BLaER1 treated with 17β-estradiol and CSF1 and Interleukin-3, amounts not matched to agents 10 nM and 100 nM (cell line): ENCODE measurements at regions not wholly inside any gene's neighbourhood (a gene's known extent, or its start where the extent isn't known, plus 50 kb on each side); places are given as distances from the start of the nearest gene placed in this dataset.
"Not testable (repeated sequence)": the region's sequence is repeated elsewhere in the genome, so short reads cannot be mapped to it uniquely, and the experiment has no call there.

Experiments
- H3K27ac ChIP-seq, 11 experiments: shearing (Covaris generic); formaldehyde crosslinking; 2 replicates each; pipeline ENCODE4 v1.8.1; 2022
- H3K27me3 ChIP-seq, 11 experiments: shearing (Covaris generic); formaldehyde crosslinking; 2 replicates each; pipeline ENCODE4 v1.8.1; 2022
- H3K36me3 ChIP-seq, 11 experiments: shearing (Covaris generic); formaldehyde crosslinking; 2 replicates each; pipeline ENCODE4 v1.8.1; 2022
- H3K4me1 ChIP-seq, 10 experiments: shearing (Covaris generic); formaldehyde crosslinking; 2 replicates each; pipeline ENCODE4 v1.8.1; 2022
- H3K4me2 ChIP-seq, 11 experiments: shearing (Covaris generic); formaldehyde crosslinking; 2 replicates each; pipeline ENCODE4 v1.8.1; 2022
- H3K4me3 ChIP-seq, 10 experiments: shearing (Covaris generic); formaldehyde crosslinking; 2 replicates each; pipeline ENCODE4 v1.8.1; 2022
- H3K9ac ChIP-seq, 11 experiments: shearing (Covaris generic); formaldehyde crosslinking; 2 replicates each; pipeline ENCODE4 v1.8.1; 2022
- H3K9me3 ChIP-seq, 11 experiments: shearing (Covaris generic); formaldehyde crosslinking; replicated peaks in 1 of 11; 2 replicates each; pipeline ENCODE4 v1.8.1; 2022
- H4K20me1 ChIP-seq, 11 experiments: shearing (Covaris generic); formaldehyde crosslinking; 2 replicates each; pipeline ENCODE4 v1.8.1; 2022

DNA sequence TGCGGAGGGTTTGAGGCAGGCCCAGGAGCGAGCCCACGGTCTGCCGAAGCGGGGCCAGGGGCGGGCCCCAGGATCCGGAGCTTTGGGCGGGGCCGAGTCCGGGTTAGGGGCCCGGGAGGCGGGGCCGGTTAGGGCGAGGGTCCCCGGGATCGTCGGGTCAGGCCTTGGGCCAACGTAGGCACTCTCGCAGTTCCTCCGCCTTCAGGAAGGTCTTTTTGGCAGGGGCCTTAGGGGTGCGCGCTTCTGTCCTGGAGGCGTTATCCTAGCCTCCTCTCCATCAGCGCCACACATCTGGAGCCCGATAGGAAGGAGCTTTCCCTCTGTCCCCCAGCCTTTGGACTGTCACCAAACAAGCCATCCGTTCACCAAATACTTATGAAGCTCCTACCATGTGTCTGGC lies 131.8 kb upstream of the ALDH3B2 start:
- peak overlapping the region; percentile 64 to 86 (median 76); a peak in 21 of 22 replicates for H3K9ac ChIP-seq
- H3K4me1 ChIP-seq = peaks cover 5 to 41% (median 35%) of the 10 kb centered on the region in 10 experiments; a peak in 19 of 20 replicates

DNA sequence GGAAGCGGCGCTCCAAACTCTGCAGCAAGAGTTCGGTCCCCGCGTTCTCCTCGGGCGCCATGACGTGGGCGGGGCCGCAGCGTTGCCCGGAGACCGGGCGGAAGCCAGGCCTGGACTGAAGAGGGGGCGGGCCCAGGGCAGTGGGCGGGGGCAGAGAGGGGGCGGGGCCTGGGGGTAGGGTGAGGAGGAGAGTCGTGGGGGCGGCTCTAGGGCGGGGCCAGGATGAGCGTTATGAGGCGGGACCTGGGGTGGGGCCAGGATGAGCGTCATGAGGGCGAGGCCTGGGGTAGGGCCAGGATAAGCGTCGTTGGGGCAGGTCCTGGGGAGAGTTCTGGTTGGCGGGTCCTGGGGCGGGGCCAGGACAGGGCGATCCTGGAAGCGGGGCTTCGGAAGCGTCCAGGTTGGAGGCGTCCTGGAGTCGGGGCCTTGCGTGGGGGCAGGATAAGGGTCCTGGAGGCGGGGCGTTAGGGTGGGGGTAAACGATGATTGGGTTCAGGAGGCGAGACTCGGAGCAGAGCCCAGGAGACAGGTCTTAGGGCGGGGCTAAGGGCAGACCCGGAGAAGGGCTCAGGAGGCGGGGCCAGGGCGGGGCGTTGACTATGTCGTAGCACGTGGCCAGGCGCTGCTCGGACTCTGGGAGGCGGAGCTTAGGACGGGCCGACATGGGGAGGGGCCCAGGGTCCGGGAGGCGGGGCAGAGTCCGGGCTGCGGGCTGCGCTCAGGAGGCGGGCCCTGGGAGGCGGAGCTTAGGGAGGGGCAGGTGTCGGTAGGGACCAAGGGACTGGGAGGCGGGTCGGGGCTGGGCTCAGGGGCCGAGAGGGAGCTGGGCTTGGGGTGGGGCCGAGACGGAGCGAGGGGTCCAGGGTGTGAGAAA lies 131.1 kb upstream of the ALDH3B2 start:
- H3K9me3 ChIP-seq, H4K20me1 ChIP-seq, H3K36me3 ChIP-seq, H3K27me3 ChIP-seq: not testable (repeated sequence)
- Histone ChIP-seq H3K9ac (peak overlapping the region; percentile 80 to 89 (median 86)), H3K27ac (peak overlapping the region; percentile 77 to 90 (median 85)), H3K4me1 (peaks cover 12 to 48% (median 42%) of the 10 kb centered on the region in 10 experiments), H3K4me2 (peak overlapping the region; percentile 84 to 96 (median 91)), H3K4me3 (peak overlapping the region; percentile 69 to 87 (median 79))

More for the DNA sequence above, 131.8 kb upstream of the ALDH3B2 start:
- Histone ChIP-seq H3K4me3 (peak overlapping the region; percentile 54 to 73 (median 64)), H3K27ac (peak overlapping the region in 8 of 11 experiments; percentile 4 to 87 (median 76); a peak in 9 of 22 replicates), H3K4me2 (peak overlapping the region; percentile 75 to 88 (median 80))
- H3K36me3 ChIP-seq, H4K20me1 ChIP-seq, H3K9me3 ChIP-seq, H3K27me3 ChIP-seq: not testable (repeated sequence)

DNA sequence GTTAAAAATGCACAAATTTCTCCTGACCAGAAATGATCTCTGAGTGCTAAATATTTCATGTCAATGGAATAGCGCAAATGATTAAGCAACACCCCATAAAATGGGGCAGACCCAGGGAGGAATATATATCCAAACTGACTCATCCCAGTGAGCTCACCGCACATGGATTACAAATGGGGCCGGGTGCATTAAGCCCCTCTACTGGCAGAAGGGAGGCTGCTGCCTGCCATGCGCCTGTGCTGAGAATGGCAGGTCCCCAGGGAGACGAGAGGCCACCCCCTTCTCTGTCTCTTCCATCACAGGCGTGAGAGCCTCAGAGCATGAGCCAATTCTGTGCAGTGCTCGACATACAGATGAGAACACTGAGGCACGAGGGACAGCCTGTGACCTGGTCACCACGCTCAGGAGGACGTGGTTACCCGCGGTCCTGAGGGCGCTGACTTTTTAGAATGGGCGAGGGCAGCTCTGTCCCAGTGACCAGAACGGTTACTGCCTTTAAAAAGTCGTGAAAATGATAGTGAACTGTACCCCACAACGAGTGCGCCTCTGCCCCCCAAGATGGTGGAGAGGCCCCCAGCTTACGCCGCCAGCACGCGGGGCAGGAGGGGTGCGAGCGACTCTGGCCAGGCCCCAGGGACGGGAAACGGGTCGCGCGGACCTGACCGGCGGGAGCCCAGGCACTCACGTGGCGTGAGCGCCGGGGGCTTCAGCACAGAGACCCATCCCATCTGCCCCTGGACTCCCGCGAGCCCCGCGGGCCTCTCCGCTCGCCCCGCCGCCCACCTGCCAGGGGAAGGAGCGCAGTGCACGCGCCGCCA lies 130.2 kb upstream of the ALDH3B2 start:
- not testable (repeated sequence) for H3K9me3 ChIP-seq, H3K36me3 ChIP-seq, H4K20me1 ChIP-seq, H3K27me3 ChIP-seq
- peak overlapping the region; percentile 84 to 96 (median 91) for H3K4me2 ChIP-seq
- H3K4me3 ChIP-seq = peak overlapping the region; percentile 69 to 87 (median 79)
- peaks cover 12 to 54% (median 46%) of the 10 kb centered on the region in 10 experiments for H3K4me1 ChIP-seq
- peak overlapping the region in 10 of 11 experiments; percentile 62 to 90 (median 84); a peak in 21 of 22 replicates for H3K27ac ChIP-seq
- peak overlapping the region; percentile 72 to 89 (median 85) for H3K9ac ChIP-seq

DNA sequence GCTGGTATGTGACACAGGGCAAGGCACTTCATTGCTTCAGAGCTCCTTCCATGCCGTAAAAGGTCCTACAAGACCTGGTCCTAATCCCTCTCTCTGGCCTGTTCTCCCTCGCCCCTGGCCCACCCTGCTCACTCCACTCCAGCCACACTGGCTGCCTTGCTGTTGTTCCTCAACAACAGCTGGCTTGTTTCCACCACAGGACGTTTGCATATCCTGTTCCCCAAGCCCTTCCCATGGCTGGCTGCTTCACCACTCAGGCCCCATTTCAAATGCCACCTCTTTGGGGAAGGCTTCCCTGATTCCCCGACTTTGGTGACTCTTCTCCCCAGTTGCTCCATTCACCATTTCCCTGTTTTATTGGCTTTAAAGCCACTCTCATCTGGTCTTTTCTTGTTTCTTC lies 129.1 kb upstream of the ALDH3B2 start:
- Histone ChIP-seq H3K4me1 (peaks cover 12 to 54% (median 46%) of the 10 kb centered on the region in 10 experiments), H3K4me2 (peak overlapping the region in 9 of 11 experiments; percentile 15 to 96 (median 91); a peak in 16 of 22 replicates)
- not testable (repeated sequence) for H3K27me3 ChIP-seq, H3K36me3 ChIP-seq, H3K4me3 ChIP-seq, H4K20me1 ChIP-seq, H3K9ac ChIP-seq, H3K27ac ChIP-seq, H3K9me3 ChIP-seq

DNA sequence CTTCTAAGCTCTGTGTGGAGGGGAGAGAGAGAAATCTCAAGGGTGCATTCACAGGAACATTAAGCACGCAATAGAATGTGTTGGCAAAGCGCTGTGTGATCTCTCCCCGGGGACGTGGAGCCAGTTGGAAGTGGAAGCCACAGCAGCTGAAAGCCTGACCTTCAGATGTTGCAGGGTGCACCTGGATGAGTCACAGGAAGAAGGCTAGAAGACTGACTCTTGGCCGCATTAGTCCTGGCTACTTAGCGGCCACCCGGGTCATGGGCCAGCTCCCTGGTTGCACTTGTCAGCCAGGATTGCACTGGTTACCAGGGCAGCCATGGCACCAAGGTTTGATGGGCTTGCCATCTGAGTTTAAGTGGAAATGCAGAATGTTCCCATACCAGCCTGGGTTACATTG lies 128.6 kb upstream of the ALDH3B2 start:
- not testable (repeated sequence) for H3K4me3 ChIP-seq, H3K9ac ChIP-seq, H4K20me1 ChIP-seq, H3K27ac ChIP-seq, H3K27me3 ChIP-seq, H3K9me3 ChIP-seq, H3K36me3 ChIP-seq
- Histone ChIP-seq H3K4me1 (peaks cover 12 to 54% (median 46%) of the 10 kb centered on the region in 10 experiments), H3K4me2 (peak overlapping the region in 9 of 11 experiments; percentile 15 to 96 (median 91); a peak in 16 of 22 replicates)

DNA sequence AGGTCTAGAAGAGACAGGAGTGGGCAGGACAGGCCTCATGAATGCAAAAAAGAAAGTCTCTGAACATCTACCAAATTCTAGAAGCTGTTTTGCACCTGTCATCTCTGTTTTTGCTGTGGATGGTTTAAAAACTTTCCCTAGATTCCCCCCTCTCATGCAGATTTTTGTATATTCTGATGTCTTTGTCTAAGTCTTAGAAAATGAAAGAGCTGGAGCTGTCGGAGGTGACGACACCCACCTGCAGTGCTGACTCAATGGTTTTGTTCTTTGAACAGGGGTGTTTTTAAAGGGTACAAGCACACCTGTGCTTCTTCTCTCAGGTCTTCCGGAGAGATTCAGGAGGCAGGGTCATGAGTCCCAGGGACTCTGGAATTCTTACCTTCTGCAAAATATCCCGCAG lies 128.2 kb upstream of the ALDH3B2 start:
- H3K4me2 ChIP-seq = peak overlapping the region in 8 of 11 experiments; percentile 85 to 96 (median 92); a peak in 15 of 22 replicates
- H3K9ac ChIP-seq, H4K20me1 ChIP-seq, H3K27ac ChIP-seq, H3K27me3 ChIP-seq, H3K36me3 ChIP-seq, H3K4me3 ChIP-seq, H3K9me3 ChIP-seq: not testable (repeated sequence)
- peaks cover 12 to 54% (median 46%) of the 10 kb centered on the region in 10 experiments for H3K4me1 ChIP-seq

DNA sequence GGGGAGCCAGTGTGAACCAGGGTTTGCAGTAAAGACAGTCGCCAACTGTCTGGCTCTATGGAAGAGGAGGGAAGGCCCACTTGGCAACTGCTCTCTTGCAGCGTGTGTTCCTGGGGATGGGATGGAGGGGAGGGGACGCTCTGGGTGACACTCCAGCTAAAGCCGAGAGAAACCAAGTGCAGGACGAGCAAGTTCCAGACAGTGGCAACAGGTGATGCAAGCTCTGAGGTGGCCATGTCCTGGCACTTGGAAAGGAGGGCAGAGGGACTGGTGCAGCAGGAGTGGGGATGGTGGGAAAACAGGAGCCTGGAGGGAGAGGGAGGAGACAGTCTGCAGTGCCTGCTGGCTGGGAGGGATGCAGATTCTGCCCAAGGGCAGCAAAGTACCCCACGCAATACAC lies 127.0 kb upstream of the ALDH3B2 start:
- not testable (repeated sequence) for H3K36me3 ChIP-seq, H3K4me3 ChIP-seq, H3K27me3 ChIP-seq, H4K20me1 ChIP-seq, H3K9me3 ChIP-seq
- H3K27ac ChIP-seq = peak overlapping the region in 7 of 11 experiments; percentile 8 to 71 (median 59); a peak in 10 of 22 replicates
- peaks cover 11 to 52% (median 46%) of the 10 kb centered on the region in 10 experiments for H3K4me1 ChIP-seq
- H3K4me2 ChIP-seq = peak overlapping the region; percentile 31 to 93 (median 77); a peak in 20 of 22 replicates
- H3K9ac ChIP-seq = peak overlapping the region in 7 of 11 experiments; percentile 20 to 61 (median 32); a peak in 6 of 22 replicates

DNA sequence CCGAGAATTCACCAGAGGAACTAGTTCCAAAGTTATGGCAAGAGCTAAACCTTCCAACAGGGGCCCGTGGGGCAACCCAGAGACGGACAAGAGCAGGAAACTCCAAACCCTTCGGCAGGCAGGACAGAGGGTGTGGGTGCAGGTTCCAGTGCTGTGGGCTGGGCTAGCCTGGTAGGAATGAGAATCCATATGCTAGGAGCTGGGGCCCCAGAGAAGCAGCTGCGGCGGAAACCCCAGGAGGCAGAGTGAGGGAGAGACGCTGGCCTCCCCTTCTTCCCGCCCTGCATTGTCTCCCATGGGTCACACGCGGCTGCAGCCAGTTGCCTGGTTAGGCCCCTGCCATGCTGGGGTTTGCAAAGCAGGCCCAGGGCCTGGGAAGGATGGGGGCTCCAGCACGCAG lies 126.2 kb upstream of the ALDH3B2 start:
- H3K9me3 ChIP-seq, H3K36me3 ChIP-seq, H3K4me3 ChIP-seq, H4K20me1 ChIP-seq, H3K27me3 ChIP-seq: not testable (repeated sequence)
- peaks cover 10 to 49% (median 45%) of the 10 kb centered on the region in 10 experiments for H3K4me1 ChIP-seq
- H3K9ac ChIP-seq = peak overlapping the region in 7 of 11 experiments; percentile 1 to 61 (median 51); a peak in 10 of 22 replicates
- peak overlapping the region in 10 of 11 experiments; percentile 31 to 93 (median 80); a peak in 19 of 22 replicates for H3K4me2 ChIP-seq
- H3K27ac ChIP-seq = peak overlapping the region in 8 of 11 experiments; percentile 20 to 71 (median 61); a peak in 12 of 22 replicates

DNA sequence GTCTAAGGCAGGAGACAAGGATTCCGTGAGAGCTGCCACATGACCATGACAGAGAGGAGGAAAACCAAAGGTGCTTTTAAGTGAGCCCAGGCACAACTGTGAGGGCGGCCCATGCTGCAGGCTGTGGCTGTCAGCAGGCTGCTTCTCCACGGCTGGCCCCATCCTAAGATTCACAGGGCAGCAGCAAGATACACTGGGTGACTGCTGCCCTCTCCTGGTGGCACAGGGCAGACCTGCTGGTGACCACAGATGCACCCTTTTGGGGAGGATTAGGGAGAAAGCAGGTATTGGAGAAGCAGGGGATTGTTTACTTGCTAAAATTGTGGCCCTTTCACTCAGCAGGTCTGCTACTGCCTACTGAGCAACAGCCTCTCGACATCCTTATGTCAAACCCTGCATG lies 125.4 kb upstream of the ALDH3B2 start:
- not testable (repeated sequence) for H3K9me3 ChIP-seq, H3K27ac ChIP-seq, H3K36me3 ChIP-seq, H4K20me1 ChIP-seq, H3K27me3 ChIP-seq, H3K4me3 ChIP-seq, H3K9ac ChIP-seq
- H3K4me2 ChIP-seq = peak overlapping the region in 4 of 11 experiments; percentile 70 to 93 (median 84); a peak in 4 of 22 replicates
- H3K4me1 ChIP-seq = peaks cover 10 to 48% (median 44%) of the 10 kb centered on the region in 10 experiments

DNA sequence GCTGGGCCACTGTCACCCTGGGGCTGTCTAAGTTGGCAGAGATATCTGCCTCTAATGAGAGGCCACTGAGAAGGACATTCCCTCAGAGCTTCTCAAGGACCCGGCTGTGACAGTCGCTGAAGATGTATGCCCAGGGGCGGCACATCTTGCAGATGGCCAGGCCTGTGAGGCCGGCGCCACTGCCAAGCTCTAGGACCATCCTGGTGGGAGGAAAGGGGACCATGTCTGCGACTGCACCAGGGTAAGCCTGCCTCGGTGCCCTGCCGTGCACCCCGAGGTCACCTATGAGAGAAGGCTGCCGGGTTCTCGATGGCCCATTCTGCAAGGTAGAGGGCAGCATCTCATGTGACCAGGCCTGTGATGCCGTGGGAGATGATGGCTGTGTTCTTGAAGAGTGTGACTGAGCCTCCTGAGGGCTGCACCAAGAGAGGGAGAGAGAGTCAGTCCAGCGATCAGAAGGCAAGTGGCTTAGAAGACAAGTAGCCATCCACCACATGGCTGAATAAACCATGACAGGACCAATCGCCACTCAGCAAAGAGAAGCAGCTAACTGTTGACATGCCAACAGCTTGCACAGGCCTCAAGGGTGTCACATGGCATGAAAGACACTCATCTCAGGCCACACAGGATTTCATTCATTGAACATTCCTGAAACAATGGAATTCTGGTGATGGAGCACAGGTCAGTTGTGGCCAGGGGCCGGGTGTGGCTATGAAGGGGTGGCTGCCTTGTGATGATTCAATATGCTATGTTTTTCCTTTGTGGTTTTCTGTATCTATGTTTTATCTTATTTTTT lies 123.5 kb upstream of the ALDH3B2 start:
- H3K4me3 ChIP-seq, H3K27ac ChIP-seq, H4K20me1 ChIP-seq, H3K27me3 ChIP-seq, H3K9ac ChIP-seq, H3K9me3 ChIP-seq, H3K4me2 ChIP-seq, H3K36me3 ChIP-seq: not testable (repeated sequence)
- peaks cover 10 to 29% (median 26%) of the 10 kb centered on the region in 10 experiments for H3K4me1 ChIP-seq
